ENCODE measurements at regions not wholly inside any gene's neighbourhood (a gene's known extent, or its start where the extent isn't known, plus 50 kb on each side); places are given as distances from the start of the nearest gene placed in this dataset.

- TF ChIP-seq CTCF (IDR thresholded peaks at IDR 0.05; ENCODE audit: poor library complexity) (no peak), EZH2 (IDR thresholded peaks at IDR 0.05; ENCODE audit: borderline replicate concordance) (no peak)
These were observed 117.4 kb upstream of the RAB3GAP2 start for GRCh38 chr1:220389634-220390033.

Data from hepatocyte (in vitro differentiated cells).